SK-N-MC (cell line): ENCODE measurements at regions not wholly inside any gene's neighbourhood (a gene's known extent, or its start where the extent isn't known, plus 50 kb on each side); places are given as distances from the start of the nearest gene placed in this dataset.

Experiments used
- EZH2 ChIP-seq: fragments of 200-600 bp; sonication (generic); IDR thresholded peaks from one replicate; pipeline ENCODE4 v1.6.1; 2017; ENCODE audit warnings: antibody characterized with exemption
- FOXP2 ChIP-seq: optimal IDR thresholded peaks from 2 replicates; pipeline ENCODE3; 2011; ENCODE audit warnings: mild to moderate bottlenecking, moderate library complexity; ENCODE audit not compliant: insufficient read depth; ENCODE audit errors: extremely low read length, control extremely low read depth
- POLR2AphosphoS5 ChIP-seq: IDR thresholded peaks from 2 replicates; pipeline ENCODE4 v1.6.1; 2012; ENCODE audit warnings: mild to moderate bottlenecking, low read depth, low read length, borderline replicate concordance

- TF ChIP-seq POLR2AphosphoS5 (no peak), EZH2 (no peak), FOXP2 (no peak)
These were observed 122.5 kb downstream of the DICER1 start for GRCh38 chr14:95034788-95035187.
